IMR-90 (cell line): ENCODE measurements at regions not wholly inside any gene's neighbourhood (a gene's known extent, or its start where the extent isn't known, plus 50 kb on each side); places are given as distances from the start of the nearest gene placed in this dataset.

Experiments
- ATAC-seq: fragments of 200-7000 bp; cut with Tn5 transposase; 2 replicates; pipeline ENCODE4 v1.9.1; 2020; ENCODE audit warnings: low read depth, mild to moderate bottlenecking, moderate library complexity
- BruUV-seq: library from RNA; stranded (reverse); fragments of 400-500 nt; replicated peaks from 2 replicates; lab custom pipeline; 2021; lab: Mats Ljungman, UMichigan
- CTCF ChIA-PET: fragments of 300-600 bp; formaldehyde crosslinking; extraction: SDS; loops from one replicate; lab custom pipeline; 2021; ENCODE audit warnings: antibody characterized with exemption; lab: Yijun Ruan, JAX
- POLR2A ChIA-PET: fragments of 300-600 bp; sonication (Branson Sonifier 250); formaldehyde crosslinking; loops from one replicate; lab custom pipeline; 2022; ENCODE audit warnings: antibody characterized with exemption; ENCODE audit not compliant: unreplicated experiment; lab: Charles Lee
- DNase-seq: peaks from one replicate; pipeline ENCODE4 v3.0.0; 2013
- H2AFZ ChIP-seq: replicated peaks from 2 replicates; pipeline ENCODE3; 2013; ENCODE audit warnings: low read length, mild to moderate bottlenecking; ENCODE audit not compliant: poor library complexity
- H2AK5ac ChIP-seq: 2 replicates; pipeline ENCODE4 v1.6.1; 2013; ENCODE audit warnings: low read depth, low read length, inconsistent platforms
- H2AK9ac ChIP-seq: replicated peaks from 2 replicates; pipeline ENCODE3; 2013; ENCODE audit warnings: mild to moderate bottlenecking, low read depth, low read length, moderate library complexity; ENCODE audit not compliant: poor library complexity
- H2BK120ac ChIP-seq: 2 replicates; pipeline ENCODE4 v1.6.1; 2013; ENCODE audit warnings: low read depth, low read length, inconsistent platforms
- H2BK15ac ChIP-seq: 3 replicates; pipeline ENCODE4 v1.6.1; 2013; ENCODE audit warnings: low read depth, low read length, inconsistent platforms
- H2BK20ac ChIP-seq: 2 replicates; pipeline ENCODE4 v1.6.1; 2013; ENCODE audit warnings: low read depth, mild to moderate bottlenecking, inconsistent platforms, low read length, moderate library complexity
- H2BK5ac ChIP-seq: 2 replicates; pipeline ENCODE4 v1.6.1; 2013; ENCODE audit warnings: mild to moderate bottlenecking, low read depth, low read length, inconsistent platforms; ENCODE audit not compliant: poor library complexity, severe bottlenecking
- H3K14ac ChIP-seq: replicated peaks from 2 replicates; pipeline ENCODE4 v1.6.1; 2013; ENCODE audit warnings: low read depth, low read length, inconsistent platforms
- H3K18ac ChIP-seq: 2 replicates; pipeline ENCODE4 v1.6.1; 2013; ENCODE audit warnings: low read depth, low read length, control low read depth
- H3K23ac ChIP-seq: 2 replicates; pipeline ENCODE4 v1.6.1; 2013; ENCODE audit warnings: low read depth, low read length, inconsistent platforms
- H3K27ac ChIP-seq: 2 replicates; pipeline ENCODE4 v1.5.1; 2013; ENCODE audit warnings: mild to moderate bottlenecking, control low read depth, low read length; ENCODE audit not compliant: insufficient read depth
- H3K27me3 ChIP-seq: 2 replicates; pipeline ENCODE4 v1.6.1; 2013; ENCODE audit warnings: low read length; ENCODE audit not compliant: control insufficient read depth, insufficient read depth
- H3K36me3 ChIP-seq: 2 replicates; pipeline ENCODE4 v1.6.1; 2013; ENCODE audit warnings: low read length, mixed read lengths; ENCODE audit not compliant: control insufficient read depth, insufficient read depth
- H3K4ac ChIP-seq: 2 replicates; pipeline ENCODE4 v1.6.1; 2013; ENCODE audit warnings: low read depth, low read length, inconsistent platforms
- H3K4me1 ChIP-seq: 2 replicates; pipeline ENCODE4 v1.6.1; 2013; ENCODE audit warnings: low read length, mixed read lengths; ENCODE audit not compliant: control insufficient read depth, insufficient read depth
- H3K4me2 ChIP-seq: 2 replicates; pipeline ENCODE4 v1.6.1; 2013; ENCODE audit warnings: low read depth, mild to moderate bottlenecking, control low read depth, low read length, moderate library complexity
- H3K4me3 ChIP-seq: 2 replicates; pipeline ENCODE4 v1.5.1; 2013; ENCODE audit warnings: low read depth, mild to moderate bottlenecking, control low read depth, low read length, moderate library complexity; ENCODE audit not compliant: insufficient read depth
- H3K56ac ChIP-seq: 2 replicates; pipeline ENCODE4 v1.6.1; 2013; ENCODE audit warnings: low read length, inconsistent platforms; ENCODE audit not compliant: insufficient read depth; ENCODE audit errors: extremely low read depth
- H3K79me1 ChIP-seq, 2 experiments: 2 replicates each; pipeline ENCODE4 v1.6.1; 2013; ENCODE audit warnings: low read length in 2 of 2, inconsistent platforms in 1 of 2, low read depth in 1 of 2
- H3K9ac ChIP-seq: 2 replicates; pipeline ENCODE4 v1.6.1; 2013; ENCODE audit warnings: low read depth, low read length, control low read depth
- H3K9me1 ChIP-seq: 2 replicates; pipeline ENCODE4 v1.6.1; 2013; ENCODE audit warnings: low read length, inconsistent platforms; ENCODE audit not compliant: insufficient read depth
- H3K9me3 ChIP-seq: 2 replicates; pipeline ENCODE4 v1.6.1; 2013; ENCODE audit warnings: low read length; ENCODE audit not compliant: control insufficient read depth, insufficient read depth
- H4K20me1 ChIP-seq: 2 replicates; pipeline ENCODE4 v1.6.1; 2013; ENCODE audit warnings: low read length, inconsistent platforms; ENCODE audit not compliant: insufficient read depth
- H4K5ac ChIP-seq: 2 replicates; pipeline ENCODE4 v1.6.1; 2013; ENCODE audit warnings: mild to moderate bottlenecking, low read depth, low read length, control low read depth
- H4K8ac ChIP-seq, 2 experiments: 2 replicates each; pipeline ENCODE4 v1.6.1; 2013; ENCODE audit warnings: low read depth in 2 of 2, low read length in 2 of 2, control low read depth in 1 of 2, inconsistent platforms in 1 of 2
- H4K91ac ChIP-seq: 2 replicates; pipeline ENCODE4 v1.6.1; 2013; ENCODE audit warnings: low read depth, low read length, inconsistent platforms; ENCODE audit not compliant: insufficient read depth
- CEBPB ChIP-seq: IDR thresholded peaks from 2 replicates; pipeline ENCODE4 v1.6.1; 2012; ENCODE audit warnings: low read depth, low read length, improper control_type of control experiment
- CHD1 ChIP-seq: IDR thresholded peaks from 2 replicates; pipeline ENCODE4 v1.6.1; 2012; ENCODE audit warnings: low read depth, low read length, improper control_type of control experiment
- CTCF ChIP-seq: conservative IDR thresholded peaks from 2 replicates; pipeline ENCODE4 v1.5.1; 2012; ENCODE audit warnings: mild to moderate bottlenecking, low read depth, low read length, improper control_type of control experiment
- ELK1 ChIP-seq: fragments of 150-350 bp; IDR thresholded peaks from 2 replicates; pipeline ENCODE4 v1.6.1; 2016; ENCODE audit warnings: low read depth, mild to moderate bottlenecking, low read length, moderate library complexity, borderline replicate concordance
- MAZ ChIP-seq: IDR thresholded peaks from 2 replicates; pipeline ENCODE4 v1.6.1; 2012; ENCODE audit warnings: low read depth, mild to moderate bottlenecking, low read length, improper control_type of control experiment, moderate library complexity, borderline replicate concordance
- NFE2L2 ChIP-seq: fragments of 150-350 bp; IDR thresholded peaks from 2 replicates; pipeline ENCODE4 v1.6.1; 2016; ENCODE audit warnings: low read depth, mild to moderate bottlenecking, low read length
- POLR2A ChIP-seq: IDR thresholded peaks from 2 replicates; pipeline ENCODE4 v1.6.1; 2012; ENCODE audit warnings: mild to moderate bottlenecking, low read depth, low read length
- RAD21 ChIP-seq: IDR thresholded peaks from 2 replicates; pipeline ENCODE4 v1.6.1; 2012; ENCODE audit warnings: low read length, improper control_type of control experiment
- RCOR1 ChIP-seq: IDR thresholded peaks from 2 replicates; pipeline ENCODE4 v1.6.1; 2012; ENCODE audit warnings: mild to moderate bottlenecking, low read length, improper control_type of control experiment; ENCODE audit not compliant: insufficient replicate concordance
- WGBS, 2 experiments: methylation state at CpG; one replicate each; pipeline versions ENCODE4 v1.1.5 to v1.1.7; 2013; ENCODE audit warnings: missing lambda C conversion rate in 2 of 2; ENCODE audit not compliant: insufficient read length in 1 of 2; ENCODE audit errors: extremely low coverage in 2 of 2; 5-methylcytosine and 5-hydroxymethylcytosine counted together
- dilution Hi-C: fragments of 300-500 bp; cut with HindIII; formaldehyde crosslinking; loops from one replicate; pipeline ENCODE4 v1.14.3; 2018; ENCODE audit warnings: low sequenced_read_pairs; ENCODE audit not compliant: unreplicated experiment
- in situ Hi-C: fragments of 300-500 bp; cut with MboI; formaldehyde crosslinking; loops from 3 replicates; pipeline ENCODE4 v1.14.3; 2019; ENCODE audit warnings: low sequenced_read_pairs, inconsistent platforms, mixed read lengths
- intact Hi-C: fragments of 100-400 bp; cut with micrococcal nuclease; formaldehyde crosslinking; loops from 2 replicates; pipeline ENCODE4 v1.10.0; 2022

- H3K9me1 ChIP-seq, result peaks cover 4% of the 10 kb centered on the region
- H4K5ac ChIP-seq, result peak overlapping the region; percentile 38; the same call in 1 of the 2 replicates
- no peaks in the 10 kb centered on the region for H4K20me1 ChIP-seq
- H4K8ac ChIP-seq, result peak overlapping the region; percentile 73 to 76
- H3K14ac ChIP-seq, result no peak overlapping the region
- POLR2A ChIA-PET, result no interaction called here
- intact Hi-C loops, result no loop called here
- no peak overlapping the region for H2AK9ac ChIP-seq
- no TSS peak for BruUV-seq
- no peak overlapping the region for H3K4me3 ChIP-seq
- H3K4me1 ChIP-seq, result peaks cover 21% of the 10 kb centered on the region
- H3K9me3 ChIP-seq, result no peaks in the 10 kb centered on the region
- H3K4ac ChIP-seq, result peak overlapping the region; percentile 69; the same call in 1 of the 2 replicates
- no CpG with 5 or more reads among the region's 12 CpGs for WGBS, 2 experiments
- peak overlapping the region; percentile 58 for H2AFZ ChIP-seq
- ATAC-seq, result no peak
- H3K18ac ChIP-seq, result peak overlapping the region; percentile 90
- H3K9ac ChIP-seq, result 0 out of 2 replicates have a peak overlapping the region, but pooled peaks have one; percentile 1
- CTCF ChIA-PET, result interaction anchor here (0.6 kb wide), 1 partner anchor 10 kb away, joined by 3 read pairs; no protein-coding TSS in a partner anchor
- TF ChIP-seq MAZ (no peak), RAD21 (no peak), NFE2L2 (no peak), ELK1 (no peak), CTCF (no peak), RCOR1 (no peak), CEBPB (no peak), CHD1 (no peak), POLR2A (no peak)
- dilution Hi-C loops, result no loop called here
- no peaks in the 10 kb centered on the region for H3K79me1 ChIP-seq
- no peak overlapping the region for H3K23ac ChIP-seq
- H3K27ac ChIP-seq, result no peak overlapping the region; the same call in 1 of the 2 replicates
- H2BK20ac ChIP-seq, result peak overlapping the region; percentile 85
- H3K27me3 ChIP-seq, result no peaks in the 10 kb centered on the region
- H3K36me3 ChIP-seq, result no peaks in the 10 kb centered on the region
- H3K56ac ChIP-seq, result no peak overlapping the region
- H4K91ac ChIP-seq, result peak overlapping the region; percentile 59
- no peak overlapping the region for H3K4me2 ChIP-seq
- peak; percentile 43 for DNase-seq
- peak overlapping the region; percentile 95 for H2BK120ac ChIP-seq
- no peak overlapping the region; the same call in 1 of the 2 replicates for H2AK5ac ChIP-seq
- peak overlapping the region; percentile 79; the same call in 2 of the 3 replicates for H2BK15ac ChIP-seq
- H2BK5ac ChIP-seq, result peak overlapping the region; percentile 99
- in situ Hi-C loops, result loop anchor here (10.0 to 25.0 kb wide), 3 partner anchors 703 to 1153 kb away; partner anchors contain the start of genes PPHLN1, PRICKLE1 and ZCRB1
Measured at GRCh38 chr12:43287706-43288383, 264.2 kb downstream of the ADAMTS20 start.
